ENCODE measurements at regions not wholly inside any gene's neighbourhood (a gene's known extent, or its start where the extent isn't known, plus 50 kb on each side); places are given as distances from the start of the nearest gene placed in this dataset.

GRCh38 chr3:16809482-16809881, 75.3 kb upstream of the PLCL2 start:
- no peaks in the 10 kb centered on the region for H3K36me3 Mint-ChIP-seq (ENCODE audit: low read depth)
- no peaks in the 10 kb centered on the region; the same call in 1 of the 2 replicates for H3K27me3 Mint-ChIP-seq (ENCODE audit: insufficient read depth)
- TF ChIP-seq, protein P1, sequence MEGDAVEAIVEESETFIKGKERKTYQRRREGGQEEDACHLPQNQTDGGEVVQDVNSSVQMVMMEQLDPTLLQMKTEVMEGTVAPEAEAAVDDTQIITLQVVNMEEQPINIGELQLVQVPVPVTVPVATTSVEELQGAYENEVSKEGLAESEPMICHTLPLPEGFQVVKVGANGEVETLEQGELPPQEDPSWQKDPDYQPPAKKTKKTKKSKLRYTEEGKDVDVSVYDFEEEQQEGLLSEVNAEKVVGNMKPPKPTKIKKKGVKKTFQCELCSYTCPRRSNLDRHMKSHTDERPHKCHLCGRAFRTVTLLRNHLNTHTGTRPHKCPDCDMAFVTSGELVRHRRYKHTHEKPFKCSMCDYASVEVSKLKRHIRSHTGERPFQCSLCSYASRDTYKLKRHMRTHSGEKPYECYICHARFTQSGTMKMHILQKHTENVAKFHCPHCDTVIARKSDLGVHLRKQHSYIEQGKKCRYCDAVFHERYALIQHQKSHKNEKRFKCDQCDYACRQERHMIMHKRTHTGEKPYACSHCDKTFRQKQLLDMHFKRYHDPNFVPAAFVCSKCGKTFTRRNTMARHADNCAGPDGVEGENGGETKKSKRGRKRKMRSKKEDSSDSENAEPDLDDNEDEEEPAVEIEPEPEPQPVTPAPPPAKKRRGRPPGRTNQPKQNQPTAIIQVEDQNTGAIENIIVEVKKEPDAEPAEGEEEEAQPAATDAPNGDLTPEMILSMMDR (IDR thresholded peaks at IDR 0.05): no peak
- peaks cover 26% of the 10 kb centered on the region for H3K4me1 Mint-ChIP-seq (ENCODE audit: low read depth)
- H3K27ac Mint-ChIP-seq: no peak overlapping the region
- H3K4me3 Mint-ChIP-seq: no peak overlapping the region
- DNase-seq: no peak
- H3K9me3 Mint-ChIP-seq: no peaks in the 10 kb centered on the region

DNA sequence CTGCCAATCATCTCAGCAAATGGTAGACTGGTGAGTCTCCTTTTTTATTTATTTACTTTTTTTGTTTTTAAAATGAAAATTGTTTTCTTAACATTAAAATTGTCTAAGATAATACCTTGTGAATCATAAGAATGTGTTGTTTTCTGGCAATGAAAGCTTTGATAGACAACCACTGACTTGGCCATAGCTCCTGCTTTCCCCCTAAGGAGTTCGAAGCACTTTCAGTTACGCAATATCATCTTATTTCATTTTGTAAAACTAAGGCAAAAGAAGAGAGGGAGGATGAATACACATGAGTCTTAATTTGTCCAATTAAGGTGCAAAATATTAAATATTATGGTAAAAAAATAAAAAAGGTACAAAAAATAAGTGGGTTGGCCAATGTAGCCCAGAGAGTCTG, 74.8 kb upstream of the PLCL2 start:
- H3K9me3 Mint-ChIP-seq: no peaks in the 10 kb centered on the region
- DNase-seq: no peak
- H3K4me3 Mint-ChIP-seq: no peak overlapping the region
- no peaks in the 10 kb centered on the region for H3K36me3 Mint-ChIP-seq (ENCODE audit: low read depth)
- peaks cover 26% of the 10 kb centered on the region for H3K4me1 Mint-ChIP-seq (ENCODE audit: low read depth)
- no peak overlapping the region for H3K27ac Mint-ChIP-seq
- TF ChIP-seq, protein P1 (IDR thresholded peaks at IDR 0.05): no peak
- no peaks in the 10 kb centered on the region; the same call in 1 of the 2 replicates for H3K27me3 Mint-ChIP-seq (ENCODE audit: insufficient read depth)

- no peak overlapping the region for H3K4me3 Mint-ChIP-seq
- H3K36me3 Mint-ChIP-seq (ENCODE audit: low read depth): no peaks in the 10 kb centered on the region
- TF ChIP-seq, protein P1 (IDR thresholded peaks at IDR 0.05): no peak
- no peaks in the 10 kb centered on the region for H3K9me3 Mint-ChIP-seq
- peaks cover 26% of the 10 kb centered on the region for H3K4me1 Mint-ChIP-seq (ENCODE audit: low read depth)
- no peaks in the 10 kb centered on the region; the same call in 1 of the 2 replicates for H3K27me3 Mint-ChIP-seq (ENCODE audit: insufficient read depth)
- DNase-seq: no peak
- no peak overlapping the region for H3K27ac Mint-ChIP-seq
Observed at GRCh38 chr3:16810593-16811367, 74.0 kb upstream of the PLCL2 start.

DNA sequence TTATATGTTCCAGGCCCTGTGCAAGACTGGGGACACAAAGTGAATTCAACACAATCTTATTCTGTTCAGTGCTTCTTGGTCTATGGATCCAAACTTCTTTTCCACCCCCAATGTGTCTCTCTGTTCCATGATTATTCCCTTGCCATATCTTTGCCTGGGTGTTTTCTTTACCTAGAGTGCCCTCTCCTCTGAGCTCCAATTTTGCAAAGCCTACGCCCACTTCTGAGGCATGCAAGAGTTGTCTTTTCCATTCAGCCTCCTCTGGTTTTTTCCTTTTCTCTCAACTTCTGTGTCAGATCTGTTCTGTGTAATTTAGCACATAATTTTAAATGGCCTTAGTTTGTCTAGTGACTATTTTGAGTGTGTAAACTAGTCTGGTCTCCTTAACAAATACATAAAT, 72.8 kb upstream of the PLCL2 start:
- Mint-ChIP-seq H3K4me3 (no peak overlapping the region), H3K36me3 (ENCODE audit: low read depth) (no peaks in the 10 kb centered on the region), H3K4me1 (ENCODE audit: low read depth) (peaks cover 23% of the 10 kb centered on the region), H3K9me3 (no peaks in the 10 kb centered on the region), H3K27ac (no peak overlapping the region), H3K27me3 (ENCODE audit: insufficient read depth) (no peaks in the 10 kb centered on the region)
- TF ChIP-seq, protein P1 (IDR thresholded peaks at IDR 0.05): no peak
- DNase-seq: no peak

- Mint-ChIP-seq H3K4me3 (no peak overlapping the region), H3K27me3 (ENCODE audit: insufficient read depth) (no peaks in the 10 kb centered on the region), H3K9me3 (no peaks in the 10 kb centered on the region), H3K4me1 (ENCODE audit: low read depth) (peaks cover 9% of the 10 kb centered on the region), H3K27ac (no peak overlapping the region), H3K36me3 (ENCODE audit: low read depth) (no peaks in the 10 kb centered on the region)
- no peak for DNase-seq
- TF ChIP-seq, protein P1 (IDR thresholded peaks at IDR 0.05): no peak
Observed at GRCh38 chr3:16813336-16813735, 71.4 kb upstream of the PLCL2 start.

Data from HFFc6 (cell line).